Activated CD4-positive, alpha-beta T cell treated with anti-CD3 and anti-CD28 coated beads for 1 hour (primary cell): ENCODE measurements at regions not wholly inside any gene's neighbourhood (a gene's known extent, or its start where the extent isn't known, plus 50 kb on each side); places are given as distances from the start of the nearest gene placed in this dataset.
"Not testable (repeated sequence)": the region's sequence is repeated elsewhere in the genome, so short reads cannot be mapped to it uniquely, and the experiment has no call there.

Source experiments
- DNase-seq: peaks from one replicate; pipeline ENCODE4 v3.0.0-alpha.2; 2020

DNA sequence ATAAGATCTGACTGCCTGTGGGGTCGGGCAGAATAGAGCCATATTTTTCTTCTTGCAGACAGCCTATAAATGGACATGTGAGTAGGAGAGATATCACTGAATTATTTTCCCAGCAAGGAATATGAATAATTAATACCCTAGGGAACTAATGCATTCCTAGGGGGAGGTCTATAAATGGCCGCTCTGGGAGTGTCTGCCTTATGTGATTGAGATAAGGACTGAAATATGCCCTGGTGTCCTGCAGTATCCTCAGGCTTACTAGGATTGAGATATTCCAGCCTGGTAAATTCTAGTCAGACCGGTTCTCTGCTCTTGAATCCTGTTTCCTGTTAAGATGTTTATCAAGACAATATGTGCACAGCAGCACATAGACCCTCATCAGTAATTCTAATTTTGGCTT is 1399.4 kb downstream of the GATA3 start:
- not testable (repeated sequence) for DNase-seq

DNA sequence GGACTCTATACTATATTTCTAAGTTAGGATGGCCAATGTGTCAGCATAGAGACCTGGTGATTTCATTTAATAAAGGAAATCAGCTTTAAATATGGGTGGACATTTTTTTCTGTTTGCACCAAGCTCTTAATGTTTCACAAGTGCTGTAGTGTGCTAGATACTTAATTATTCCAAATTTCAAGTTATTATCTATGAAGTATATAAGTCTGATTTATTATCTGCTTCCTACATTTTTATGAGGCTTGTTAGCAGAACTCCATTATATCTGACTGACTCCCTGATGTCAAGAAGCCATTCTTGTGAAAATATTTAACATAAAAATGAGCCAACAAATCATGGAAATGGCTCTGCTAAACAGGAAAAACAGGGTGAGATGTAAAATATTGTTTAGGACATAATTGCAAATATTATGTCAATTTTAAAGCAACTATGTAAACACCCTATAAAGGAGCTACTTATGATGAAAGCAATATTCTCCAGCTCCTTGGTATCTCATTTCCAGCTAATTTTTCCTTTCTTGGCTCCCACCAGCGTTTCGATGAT is 1415.2 kb downstream of the GATA3 start:
- DNase-seq = no peak

DNA sequence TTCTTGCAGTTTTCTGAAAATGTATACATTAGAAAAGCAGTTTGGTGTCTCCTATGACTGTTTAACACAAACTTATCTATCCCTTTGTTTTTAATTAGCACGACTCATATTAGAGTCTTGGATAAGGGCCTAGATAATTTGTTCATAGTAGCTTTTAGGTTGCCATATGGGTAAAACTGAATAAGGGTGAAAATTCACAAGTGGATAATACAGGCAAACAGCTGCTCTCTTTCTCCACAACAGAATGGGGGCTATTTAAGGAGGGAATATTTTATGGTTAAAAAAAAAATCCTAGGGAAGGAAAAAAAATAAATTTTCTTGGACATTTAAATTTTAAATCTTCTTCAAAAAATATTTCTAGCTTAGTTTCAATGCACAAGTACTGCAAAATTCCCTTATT is 1416.1 kb downstream of the GATA3 start:
- DNase-seq = no peak

DNA sequence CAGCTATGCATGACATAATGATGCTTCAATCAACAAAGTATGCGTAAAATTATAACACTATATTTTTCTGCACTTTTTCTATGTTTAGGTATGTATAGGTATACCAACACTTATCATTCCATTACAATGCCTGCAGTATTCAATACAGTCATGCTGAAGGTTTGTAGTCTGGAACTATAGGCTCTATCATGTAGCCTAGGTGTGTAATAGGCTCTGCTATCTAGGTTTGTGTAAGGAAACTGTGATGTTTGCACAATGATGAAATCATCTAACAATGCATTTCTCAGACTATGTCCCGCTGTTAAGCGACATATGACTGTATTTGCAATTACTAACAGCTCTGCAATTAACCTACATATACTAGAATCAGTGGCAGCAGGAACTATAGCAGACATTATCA is 1447.5 kb downstream of the GATA3 start:
- no peak for DNase-seq

DNA sequence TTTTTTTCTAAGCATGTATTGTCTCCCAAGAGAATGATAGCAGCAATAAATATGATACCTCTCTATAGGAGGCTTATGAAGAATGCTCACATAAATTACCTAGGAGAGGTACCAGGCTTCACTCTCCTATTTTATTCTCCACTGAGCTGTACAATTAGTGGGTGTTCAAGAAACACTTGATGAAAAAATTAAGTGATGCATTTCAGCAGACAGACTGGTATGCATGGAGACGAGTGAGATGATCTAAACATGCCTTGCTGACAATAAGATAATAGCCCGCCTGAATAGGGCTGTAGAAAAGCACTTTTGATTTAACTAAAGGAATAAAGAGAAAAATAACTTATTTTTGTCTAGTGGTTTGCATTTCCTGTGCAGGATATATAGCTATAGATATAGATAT is 1449.7 kb downstream of the GATA3 start:
- DNase-seq = no peak

DNA sequence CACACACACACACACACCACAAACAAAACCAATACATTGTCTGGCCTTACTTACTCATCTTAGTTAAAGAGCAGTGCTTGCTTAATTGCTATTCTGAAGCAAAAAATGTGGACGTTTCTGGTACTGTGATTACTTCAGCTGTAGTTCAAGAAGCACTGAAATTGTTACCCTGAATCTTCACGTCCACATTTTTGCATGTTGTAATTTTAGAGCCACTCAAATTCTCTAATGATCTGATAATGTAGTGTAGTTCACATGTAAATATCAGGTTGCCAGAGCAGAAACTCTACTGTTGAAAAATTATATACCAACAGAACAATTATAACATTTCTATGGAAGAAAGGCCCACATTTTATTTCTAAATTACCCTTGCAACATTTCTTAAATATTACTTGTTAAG is 1451.1 kb downstream of the GATA3 start:
- no peak for DNase-seq

DNA sequence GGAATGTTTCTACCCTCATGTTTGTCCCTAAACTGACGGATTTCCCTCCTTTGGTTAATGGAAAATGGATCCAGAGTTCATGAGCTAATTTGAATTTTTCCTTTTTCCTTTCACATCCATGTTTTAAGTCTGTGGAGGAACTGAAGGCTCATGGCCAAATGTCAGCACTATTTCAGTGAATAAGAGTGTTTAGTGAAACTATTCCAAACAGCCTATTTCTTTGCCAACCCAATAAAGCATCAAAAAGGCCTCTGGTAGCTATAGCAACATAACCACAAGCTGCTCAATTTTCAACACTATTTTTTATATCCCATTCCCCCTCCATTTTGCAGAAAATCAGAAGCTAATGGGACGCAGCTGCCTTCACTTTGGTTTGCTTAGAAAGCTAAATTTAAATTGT is 1454.1 kb downstream of the GATA3 start:
- DNase-seq = no peak

DNA sequence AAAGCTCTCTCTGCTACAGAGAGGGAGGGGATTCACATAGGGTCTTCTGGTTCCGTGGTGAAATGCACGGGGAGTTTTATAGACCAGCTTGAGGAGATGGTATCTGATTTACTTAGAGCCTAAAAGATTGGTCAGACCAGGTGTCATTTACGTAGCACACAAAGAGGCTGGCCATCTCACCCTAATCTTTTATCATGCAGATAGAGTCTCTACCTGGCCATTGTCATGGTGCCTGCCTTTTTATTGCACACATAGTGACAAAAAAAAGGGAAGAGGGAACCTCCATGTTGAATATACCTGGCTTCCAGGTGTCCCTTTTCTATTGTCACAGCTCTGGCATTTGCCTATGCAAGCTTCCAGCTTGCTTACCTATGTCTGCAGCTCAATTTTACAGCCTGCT is 1456.1 kb downstream of the GATA3 start:
- DNase-seq = no peak

DNA sequence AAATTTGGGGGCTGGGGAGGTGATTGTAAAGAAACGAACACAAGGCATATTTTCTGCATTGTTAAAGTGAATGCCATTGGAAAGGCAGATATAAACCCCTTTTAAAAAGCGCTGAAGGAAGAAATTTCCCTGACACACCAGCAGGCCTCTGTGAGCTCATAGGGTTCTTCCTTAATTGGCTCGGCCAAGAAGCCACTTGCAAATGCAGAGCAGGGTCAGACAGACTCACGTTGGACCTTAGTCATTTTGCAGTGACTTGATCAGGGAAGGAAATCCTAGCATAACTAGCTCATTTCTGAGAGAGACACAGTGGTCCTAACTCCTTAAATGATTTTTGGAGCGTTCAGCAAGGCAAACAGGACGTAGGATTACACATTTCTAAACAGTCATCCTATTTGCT is 1461.4 kb downstream of the GATA3 start:
- no peak for DNase-seq

DNA sequence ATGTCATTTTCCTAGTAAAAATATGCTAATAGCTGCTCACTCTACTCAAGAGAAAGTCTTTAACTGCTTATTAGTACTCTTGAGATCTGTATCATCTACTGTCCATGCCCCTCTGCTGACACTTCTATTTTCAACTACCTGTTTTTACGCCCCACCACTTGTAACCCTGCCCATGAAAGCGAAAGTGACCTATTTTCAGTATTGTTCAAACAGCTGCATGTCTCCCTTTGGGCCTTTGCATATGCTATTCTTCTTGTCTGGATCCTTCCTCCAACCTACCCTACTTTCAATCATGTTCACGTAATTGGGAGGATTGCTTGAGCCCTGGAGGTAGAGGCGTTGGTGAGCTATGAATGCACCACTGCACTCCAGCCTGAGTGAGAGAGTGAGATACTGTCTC is 1481.3 kb downstream of the GATA3 start:
- DNase-seq = no peak

DNA sequence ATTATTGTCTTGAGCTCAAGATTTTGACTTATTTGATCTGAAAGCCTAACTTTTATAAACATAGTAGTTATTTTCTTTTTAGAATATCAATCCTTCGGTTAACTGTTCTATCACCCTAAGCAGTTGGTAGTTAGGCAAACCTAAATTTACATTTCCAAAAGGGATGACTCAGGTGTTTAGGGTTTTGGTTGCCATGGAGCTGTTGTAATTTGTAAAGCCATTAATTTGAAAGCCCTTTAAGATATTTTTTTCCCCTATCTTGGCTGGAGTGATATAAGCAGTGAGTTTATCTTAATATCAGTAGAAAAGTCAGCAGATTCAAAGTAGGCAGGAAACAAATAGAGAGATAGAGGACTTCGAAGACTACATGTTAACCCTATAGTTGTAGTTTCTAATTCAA is 1472.6 kb upstream of the CELF2 start:
- no peak for DNase-seq

DNA sequence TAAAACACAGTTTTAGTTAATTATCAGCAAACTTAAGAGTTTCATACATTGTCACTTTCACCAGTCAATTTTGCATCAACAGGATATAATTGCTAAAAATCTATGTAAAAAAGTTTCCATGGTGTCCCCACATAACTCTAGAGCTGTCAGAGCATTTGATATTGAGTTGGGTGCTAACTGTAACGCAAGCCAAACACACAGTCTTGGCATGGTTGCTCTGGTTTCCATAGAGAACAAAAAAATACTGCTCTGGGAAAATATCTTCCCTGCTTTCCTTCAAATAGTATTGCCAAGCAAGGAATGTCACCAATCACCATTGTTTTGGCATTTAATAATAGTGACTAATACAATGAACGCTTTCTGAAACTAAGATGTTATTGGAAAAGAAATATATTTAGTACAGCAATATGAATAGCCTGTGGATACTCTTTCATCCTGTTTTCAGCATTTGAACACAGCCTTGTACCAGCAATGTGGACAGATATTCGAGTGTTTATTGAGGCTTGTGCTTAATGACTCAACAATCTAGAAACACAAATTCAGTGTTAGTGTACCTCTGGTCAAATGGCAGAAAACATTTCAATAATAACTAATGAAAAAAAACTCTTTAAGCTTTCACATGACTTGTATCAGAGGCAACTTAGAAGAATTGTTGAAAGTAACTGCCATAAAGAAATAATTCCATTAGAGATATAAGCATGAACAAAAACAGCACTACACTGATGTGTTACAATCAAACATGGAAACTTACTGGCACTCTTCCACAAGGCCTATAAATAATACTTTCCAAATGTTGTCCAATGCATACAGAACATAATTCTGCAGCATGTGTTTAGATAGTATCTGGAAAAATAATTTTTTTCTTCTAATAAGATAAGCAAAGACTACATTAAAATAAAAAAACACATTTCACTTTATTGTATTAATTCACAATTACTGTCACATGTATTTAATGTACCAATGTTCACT is 1469.5 kb upstream of the CELF2 start:
- no peak for DNase-seq

DNA sequence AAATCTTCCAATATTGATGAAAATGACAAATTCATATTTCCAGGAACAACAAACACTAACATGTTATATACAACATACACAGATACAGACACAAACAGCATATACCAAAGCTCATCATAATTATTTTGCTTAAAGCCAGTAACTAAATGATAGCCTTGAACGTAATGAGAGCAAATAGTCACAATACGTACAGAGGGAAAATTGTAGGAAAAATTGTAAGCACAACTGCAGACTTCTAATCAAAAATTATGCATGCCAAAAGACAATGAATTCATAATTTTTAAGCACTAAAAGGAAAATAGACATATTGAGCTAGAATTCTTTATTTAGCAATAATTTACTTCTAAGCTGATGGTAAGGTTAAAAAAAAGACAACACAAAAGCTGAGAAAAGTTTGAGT is 1466.9 kb upstream of the CELF2 start:
- no peak for DNase-seq

DNA sequence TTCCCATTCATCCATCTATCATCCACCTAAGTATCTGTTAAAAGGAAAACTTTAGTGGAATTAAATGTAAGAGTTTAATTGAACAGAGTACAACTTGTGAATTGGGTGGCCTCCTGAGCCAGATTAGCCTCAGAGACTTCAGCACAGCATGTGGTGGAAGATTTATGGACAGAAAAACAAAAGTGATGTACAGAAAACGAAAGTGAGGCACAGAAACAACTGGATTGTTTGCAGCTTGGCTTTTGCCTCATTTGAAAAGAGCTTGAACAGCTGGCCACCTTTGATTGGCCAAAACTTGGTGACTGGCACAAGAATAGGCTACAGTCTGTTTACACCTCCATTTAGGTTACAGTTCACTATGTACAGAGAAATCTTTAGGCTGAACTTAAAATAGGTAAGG is 1463.4 kb upstream of the CELF2 start:
- DNase-seq = no peak

DNA sequence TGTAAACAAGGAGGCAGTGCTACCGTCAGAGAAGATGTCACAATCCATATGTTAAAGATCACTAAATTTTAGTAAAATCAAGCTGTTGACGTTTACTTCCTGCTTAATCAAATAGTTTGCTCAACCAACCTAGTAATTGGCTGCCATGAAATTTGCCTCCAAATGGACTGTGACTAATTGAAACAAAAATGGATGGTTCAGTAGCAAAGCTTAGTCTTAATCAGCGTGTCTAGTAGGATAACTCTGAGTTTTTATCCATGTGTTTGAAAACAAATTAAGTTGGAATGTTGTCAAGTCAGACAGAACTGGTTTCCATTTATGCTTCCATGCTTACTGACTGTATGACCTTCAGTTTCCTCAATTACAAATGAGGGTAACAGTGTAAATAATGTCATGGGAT is 1456.7 kb upstream of the CELF2 start:
- DNase-seq = no peak

DNA sequence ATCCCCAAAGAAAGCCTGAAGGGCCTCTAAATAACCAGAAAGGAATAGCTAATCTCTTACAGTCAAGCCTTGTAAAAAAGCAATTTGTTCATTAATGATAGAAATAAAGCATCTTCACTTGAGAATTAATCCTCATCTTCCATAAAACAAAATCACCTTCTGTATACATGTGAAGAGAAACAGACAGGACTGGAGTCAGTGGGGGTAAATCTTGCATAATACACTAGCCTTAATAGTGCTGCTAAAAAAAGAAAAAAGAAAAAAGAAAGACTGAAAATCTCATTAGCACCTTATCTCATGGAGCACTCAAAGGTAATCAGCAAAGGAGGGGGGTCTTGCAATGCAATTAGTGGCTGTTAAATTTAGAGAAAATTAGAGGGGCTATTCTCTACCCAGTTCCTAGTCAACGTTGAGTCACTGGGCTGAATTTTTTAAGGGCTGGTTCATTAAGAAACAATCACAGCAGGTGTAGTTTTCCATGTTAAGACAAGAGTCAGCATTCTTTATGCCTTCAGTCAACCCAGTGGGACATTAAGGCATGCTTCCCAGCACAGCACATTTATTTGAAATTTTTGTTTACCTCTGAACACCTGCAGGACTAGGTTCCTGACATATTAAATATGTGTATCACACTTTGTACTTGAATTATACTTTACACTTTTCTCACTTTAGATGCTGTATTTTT is 1455.7 kb upstream of the CELF2 start:
- DNase-seq = no peak

DNA sequence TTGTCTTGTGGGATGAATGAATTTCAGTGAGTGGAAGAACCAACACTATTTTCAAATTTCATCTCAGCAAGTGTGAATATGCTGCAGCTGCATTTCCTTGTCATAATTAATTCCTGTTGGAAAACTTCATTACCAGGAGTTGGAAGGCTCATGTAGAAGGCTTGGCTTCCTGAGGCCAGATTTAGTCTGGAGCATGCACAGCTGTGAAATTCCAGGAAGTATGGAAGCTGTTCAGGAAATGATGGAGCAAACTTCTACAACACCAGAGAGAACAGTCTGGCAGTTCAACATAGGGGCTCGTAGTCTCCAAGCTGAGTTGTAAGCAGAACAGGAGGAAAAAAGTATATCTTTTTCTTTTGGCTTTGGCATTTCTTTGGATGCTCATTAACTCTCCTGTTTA is 1439.9 kb upstream of the CELF2 start:
- no peak for DNase-seq

DNA sequence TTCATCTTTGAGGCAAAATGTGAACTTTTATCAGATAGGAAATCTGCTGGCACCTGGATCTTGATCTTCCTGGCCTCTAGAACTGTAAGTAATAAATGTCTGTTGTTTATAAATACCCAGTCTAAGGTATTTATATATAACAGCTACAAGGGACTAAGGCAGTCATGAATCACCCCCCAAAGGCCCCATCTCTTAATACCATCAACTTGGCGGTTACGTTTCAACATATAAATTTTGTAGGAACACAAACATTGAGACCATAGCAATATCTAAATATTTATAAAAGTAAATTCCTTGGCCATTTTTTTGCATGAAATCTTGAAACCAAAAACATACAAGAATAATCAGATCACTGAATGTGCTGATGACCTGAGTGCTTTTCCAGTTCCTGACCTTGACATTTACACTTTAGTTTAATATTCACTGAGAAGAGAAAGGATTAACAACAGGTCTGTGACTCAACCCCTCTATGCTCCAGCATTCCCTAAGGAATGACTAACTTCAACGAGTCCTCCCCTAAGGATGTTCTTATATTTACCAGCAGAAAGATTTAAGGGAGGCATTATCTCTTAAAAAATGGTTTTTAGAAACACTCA is 1438.5 kb upstream of the CELF2 start:
- DNase-seq = no peak

DNA sequence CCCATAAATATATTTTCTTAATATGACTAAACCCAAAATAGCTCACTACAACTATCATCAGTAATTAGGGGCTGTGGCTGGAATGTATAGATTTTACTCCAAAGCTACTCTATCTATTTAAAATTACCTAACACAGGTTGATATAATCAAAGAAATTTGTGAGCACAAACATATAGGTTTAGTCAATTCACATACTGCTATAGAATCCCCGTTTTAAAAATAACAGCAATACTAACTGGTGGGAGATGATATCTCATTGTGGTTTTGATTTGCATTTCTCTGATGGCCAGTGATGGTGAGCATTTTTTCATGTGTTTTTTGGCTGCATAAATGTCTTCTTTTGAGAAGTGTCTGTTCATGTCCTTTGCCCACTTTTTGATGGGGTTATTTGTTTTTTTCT is 1434.9 kb upstream of the CELF2 start:
- DNase-seq = not testable (repeated sequence)

DNA sequence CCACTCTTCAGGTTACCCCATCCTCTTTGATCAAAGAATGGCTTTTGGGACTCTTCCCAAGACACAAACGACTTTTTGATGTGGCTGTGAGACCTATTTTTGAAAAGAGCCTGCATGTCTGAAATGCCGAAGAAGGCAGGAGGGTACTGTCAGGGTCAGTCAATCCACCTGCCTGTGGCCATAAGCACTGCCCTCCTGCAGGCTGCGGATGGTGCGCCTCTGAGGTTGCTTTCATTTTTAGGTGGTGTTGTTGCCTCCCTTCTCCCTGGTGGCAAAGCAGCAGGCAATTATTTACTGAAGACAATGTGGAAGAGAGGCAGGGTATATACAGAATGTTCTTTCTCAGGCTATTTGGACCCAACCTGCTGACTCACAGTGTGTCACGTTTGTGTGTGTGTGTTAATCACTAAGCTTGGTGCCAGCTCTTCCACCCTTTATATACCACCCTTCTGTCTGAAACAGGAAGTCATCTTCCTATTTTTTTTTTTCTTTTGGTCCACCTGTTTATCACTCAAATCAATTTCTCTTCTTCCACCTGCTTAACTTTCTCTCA is 1421.2 kb upstream of the CELF2 start:
- DNase-seq = no peak

DNA sequence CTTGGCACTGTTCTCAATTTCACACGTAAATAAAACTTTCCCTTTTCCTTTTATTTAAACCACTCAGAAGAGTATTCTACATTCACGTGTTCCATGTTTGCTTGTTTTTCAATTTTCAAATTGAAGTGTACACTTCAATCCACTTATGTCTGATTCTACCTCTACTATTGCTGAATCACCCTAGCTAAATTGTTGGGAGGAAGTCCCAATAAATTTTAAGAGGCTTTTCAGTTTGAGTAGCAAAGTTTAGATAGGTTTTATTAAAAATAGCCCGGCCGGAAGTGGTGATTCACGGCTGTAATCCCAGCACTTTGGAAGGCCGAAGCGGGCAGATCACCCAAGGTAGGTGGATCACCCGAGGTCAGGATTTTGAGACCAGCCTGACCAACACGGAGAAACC is 1414.7 kb upstream of the CELF2 start:
- DNase-seq = no peak

DNA sequence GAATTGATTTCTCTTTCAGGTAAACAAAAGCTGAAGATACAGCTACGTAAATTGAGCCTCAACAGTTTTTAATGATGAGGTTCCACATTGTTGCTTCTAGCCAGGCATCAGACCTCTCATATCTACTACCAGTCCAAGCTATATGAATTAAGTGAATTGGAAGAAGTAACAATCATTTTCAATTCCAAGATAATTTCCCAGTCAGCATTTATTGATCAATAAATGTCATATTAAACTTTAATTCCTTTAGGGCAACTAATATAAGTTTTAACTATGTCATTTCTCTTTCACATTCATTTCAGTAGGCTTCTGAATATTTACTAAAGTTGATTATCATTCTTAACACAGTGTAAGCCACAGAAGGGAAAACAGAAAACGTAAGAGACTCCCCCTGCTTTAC is 1413.7 kb upstream of the CELF2 start:
- DNase-seq = no peak

DNA sequence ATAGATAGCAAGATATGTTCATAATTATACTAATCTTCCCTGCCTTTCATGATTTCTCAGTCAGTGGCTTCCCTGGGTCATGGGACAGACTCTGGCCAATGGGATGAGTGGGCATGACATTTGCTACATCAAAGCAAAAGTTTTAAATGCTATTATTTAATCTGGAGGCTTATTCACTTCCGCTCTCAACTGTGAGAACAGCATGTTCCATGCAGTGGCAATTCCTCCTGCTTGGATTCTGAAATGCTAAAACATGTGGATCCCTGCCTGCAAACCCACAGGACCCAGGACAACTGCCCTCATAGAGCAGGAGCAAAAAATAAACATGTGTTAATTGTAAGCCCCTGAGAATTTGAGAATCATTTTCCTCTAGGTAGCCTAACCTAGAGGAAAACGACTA is 1412.4 kb upstream of the CELF2 start:
- no peak for DNase-seq
